Testis (tissue), 2 donors: ENCODE measurements at regions not wholly inside any gene's neighbourhood (a gene's known extent, or its start where the extent isn't known, plus 50 kb on each side); places are given as distances from the start of the nearest gene placed in this dataset.

Experiments used
- CTCF ChIP-seq, 3 experiments: fragments of 450-650 bp in 2 of 3; fragments of 200-600 bp in 1 of 3; sonication (generic) in 1 of 3; IDR thresholded peaks; one replicate each; pipeline ENCODE4 v1.5.1; 2016 to 2019; ENCODE audit warnings: antibody characterized with exemption in 3 of 3, mild to moderate bottlenecking in 2 of 3, moderate library complexity in 1 of 3
- POLR2A ChIP-seq: fragments of 450-650 bp; IDR thresholded peaks from one replicate; pipeline ENCODE4 v1.6.1; 2017; ENCODE audit warnings: antibody characterized with exemption, mild to moderate bottlenecking, moderate library complexity

GRCh38 chr20:36096435-36096834, 58.1 kb upstream of the EPB41L1 start:
- TF ChIP-seq CTCF (IDR thresholded peaks at IDR 0.05) (no peak), POLR2A (no peak)
